K562 (cell line): ENCODE measurements at regions not wholly inside any gene's neighbourhood (a gene's known extent, or its start where the extent isn't known, plus 50 kb on each side); places are given as distances from the start of the nearest gene placed in this dataset.

ENCODE experiments used
- ATF1 ChIP-seq, 2 experiments: fragments of 450-650 bp in 1 of 2; IDR thresholded peaks; 2 replicates each; pipeline ENCODE4 v1.6.1; 2016; ENCODE audit warnings: missing compliant biosample characterization in 1 of 2, missing genetic modification characterization in 1 of 2
- BHLHE40 ChIP-seq: IDR thresholded peaks from 2 replicates; pipeline ENCODE4 v1.6.1; 2011; ENCODE audit warnings: low read length, improper control_type of control experiment
- CBX5 ChIP-seq: IDR thresholded peaks from 2 replicates; pipeline ENCODE4 v1.6.1; 2014; ENCODE audit warnings: low read depth, borderline replicate concordance
- CTBP1 ChIP-seq: fragments of 450-650 bp; IDR thresholded peaks from 2 replicates; pipeline ENCODE4 v1.6.1; 2016; ENCODE audit warnings: borderline replicate concordance
- ERF ChIP-seq: fragments of 450-650 bp; formaldehyde crosslinking; IDR thresholded peaks from 2 replicates; pipeline ENCODE4 v1.4.0; 2020; ENCODE audit warnings: mild to moderate bottlenecking, mixed read lengths
- EZH2 ChIP-seq: IDR thresholded peaks from 2 replicates; pipeline ENCODE4 v1.6.1; 2012; ENCODE audit warnings: low read depth, mild to moderate bottlenecking, inconsistent platforms, low read length, borderline replicate concordance
- POLR2AphosphoS5 ChIP-seq: IDR thresholded peaks from 2 replicates; pipeline ENCODE4 v1.6.1; 2011; ENCODE audit warnings: mild to moderate bottlenecking, low read depth, low read length, moderate library complexity; ENCODE audit not compliant: control insufficient read depth, insufficient read depth
- RCOR1 ChIP-seq, 2 experiments: IDR thresholded peaks; 2 replicates each; pipeline ENCODE4 v1.6.1; 2012; ENCODE audit warnings: low read depth in 2 of 2, low read length in 2 of 2, borderline replicate concordance in 1 of 2, improper control_type of control experiment in 1 of 2
- SOX6 ChIP-seq: fragments of 450-650 bp; IDR thresholded peaks from 2 replicates; pipeline ENCODE4 v1.6.1; 2014; ENCODE audit warnings: mild to moderate bottlenecking
- ZC3H11A ChIP-seq: IDR thresholded peaks from 2 replicates; pipeline ENCODE4 v1.6.1; 2012; ENCODE audit warnings: low read depth, low read length, improper control_type of control experiment
- ZNF347 ChIP-seq: fragments of 450-650 bp; formaldehyde crosslinking; IDR thresholded peaks from 2 replicates; pipeline ENCODE4 v1.4.0; 2020; ENCODE audit warnings: low read depth, mild to moderate bottlenecking, moderate library complexity
- TF ChIP-seq, protein P1 (sequence below), 2 experiments: fragments of 450-650 bp in 1 of 2; sonication (generic) in 1 of 2; formaldehyde crosslinking in 1 of 2; IDR thresholded peaks in 1 of 2; conservative IDR thresholded peaks in 1 of 2; 2 replicates each; pipeline versions ENCODE4 v1.6.1 to v1.8.1; 2016 to 2023; ENCODE audit warnings: mild to moderate bottlenecking in 2 of 2, moderate library complexity in 2 of 2, inconsistent platforms in 1 of 2, missing genetic modification reagents in 1 of 2
- TF ChIP-seq, protein P2 (sequence below), 2 experiments: fragments of 450-650 bp in 1 of 2; IDR thresholded peaks; 2 replicates each; pipeline ENCODE4 v1.6.1; 2011 to 2017; ENCODE audit warnings: low read depth in 2 of 2, antibody characterized with exemption in 1 of 2, borderline replicate concordance in 1 of 2, low read length in 1 of 2, mild to moderate bottlenecking in 1 of 2, mixed read lengths in 1 of 2; ENCODE audit not compliant: control insufficient read depth in 1 of 2
- TF ChIP-seq, protein P3 (sequence below): fragments of 450-650 bp; formaldehyde crosslinking; IDR thresholded peaks from 2 replicates; pipeline ENCODE4 v1.4.0; 2020; ENCODE audit warnings: mild to moderate bottlenecking, moderate library complexity
- TF ChIP-seq, protein P4 (sequence below): fragments of 450-650 bp; formaldehyde crosslinking; IDR thresholded peaks from 2 replicates; pipeline ENCODE4 v1.4.0; 2022; ENCODE audit warnings: mild to moderate bottlenecking, moderate library complexity
- TF ChIP-seq, protein P5 (sequence below): fragments of 250-450 bp; sonication (Bioruptor Pico); IDR thresholded peaks from 2 replicates; pipeline ENCODE4 v1.4.0; 2020; ENCODE audit warnings: mild to moderate bottlenecking, moderate library complexity
- TF ChIP-seq, protein P6 (sequence below): sonication (generic); formaldehyde crosslinking; IDR thresholded peaks from 2 replicates; pipeline ENCODE4 v1.8.1; 2022; ENCODE audit warnings: missing genetic modification reagents

DNA sequence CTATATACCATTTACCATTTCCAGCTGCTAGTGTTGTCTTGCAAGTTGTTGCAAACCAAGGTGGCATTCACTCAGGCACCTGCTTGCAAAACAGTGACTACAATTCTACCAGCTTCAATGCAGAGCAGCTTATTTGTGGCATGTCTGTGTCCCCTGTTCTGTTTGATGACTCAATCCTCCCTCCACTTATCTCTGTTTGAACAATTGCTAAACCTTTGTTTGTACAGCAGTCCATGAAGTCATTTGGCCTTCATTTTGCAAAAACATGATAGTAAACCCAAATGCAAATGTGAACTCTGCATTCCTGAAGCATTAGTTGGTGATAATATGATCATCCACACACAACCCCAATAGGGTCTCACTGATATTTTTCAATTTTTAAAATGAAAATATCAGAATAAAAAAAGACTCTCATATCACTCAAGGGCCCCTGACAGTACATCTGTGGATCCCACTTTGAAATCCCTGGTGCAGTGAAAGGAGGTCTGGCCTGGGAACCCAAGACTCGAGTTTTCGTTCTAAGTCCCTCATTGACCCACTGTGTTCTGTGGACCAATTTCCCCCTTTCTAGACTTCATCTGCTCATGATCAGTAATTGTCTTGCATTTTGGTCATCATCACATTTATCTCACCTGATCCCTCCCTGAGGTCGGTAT lies 425.4 kb downstream of the RPS24 start (continued):
- TF ChIP-seq, protein P1, sequence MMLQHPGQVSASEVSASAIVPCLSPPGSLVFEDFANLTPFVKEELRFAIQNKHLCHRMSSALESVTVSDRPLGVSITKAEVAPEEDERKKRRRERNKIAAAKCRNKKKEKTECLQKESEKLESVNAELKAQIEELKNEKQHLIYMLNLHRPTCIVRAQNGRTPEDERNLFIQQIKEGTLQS (IDR thresholded peaks at IDR 0.05): peak; percentile 98
- TF ChIP-seq, protein P1 (CRISPR knock-in tag; conservative IDR thresholded peaks at IDR 0.05): peak; percentile 92
- TF ChIP-seq, protein P2, sequence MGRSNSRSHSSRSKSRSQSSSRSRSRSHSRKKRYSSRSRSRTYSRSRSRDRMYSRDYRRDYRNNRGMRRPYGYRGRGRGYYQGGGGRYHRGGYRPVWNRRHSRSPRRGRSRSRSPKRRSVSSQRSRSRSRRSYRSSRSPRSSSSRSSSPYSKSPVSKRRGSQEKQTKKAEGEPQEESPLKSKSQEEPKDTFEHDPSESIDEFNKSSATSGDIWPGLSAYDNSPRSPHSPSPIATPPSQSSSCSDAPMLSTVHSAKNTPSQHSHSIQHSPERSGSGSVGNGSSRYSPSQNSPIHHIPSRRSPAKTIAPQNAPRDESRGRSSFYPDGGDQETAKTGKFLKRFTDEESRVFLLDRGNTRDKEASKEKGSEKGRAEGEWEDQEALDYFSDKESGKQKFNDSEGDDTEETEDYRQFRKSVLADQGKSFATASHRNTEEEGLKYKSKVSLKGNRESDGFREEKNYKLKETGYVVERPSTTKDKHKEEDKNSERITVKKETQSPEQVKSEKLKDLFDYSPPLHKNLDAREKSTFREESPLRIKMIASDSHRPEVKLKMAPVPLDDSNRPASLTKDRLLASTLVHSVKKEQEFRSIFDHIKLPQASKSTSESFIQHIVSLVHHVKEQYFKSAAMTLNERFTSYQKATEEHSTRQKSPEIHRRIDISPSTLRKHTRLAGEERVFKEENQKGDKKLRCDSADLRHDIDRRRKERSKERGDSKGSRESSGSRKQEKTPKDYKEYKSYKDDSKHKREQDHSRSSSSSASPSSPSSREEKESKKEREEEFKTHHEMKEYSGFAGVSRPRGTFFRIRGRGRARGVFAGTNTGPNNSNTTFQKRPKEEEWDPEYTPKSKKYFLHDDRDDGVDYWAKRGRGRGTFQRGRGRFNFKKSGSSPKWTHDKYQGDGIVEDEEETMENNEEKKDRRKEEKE (IDR thresholded peaks at IDR 0.05; ENCODE audit: borderline replicate concordance in 1 of 2, control insufficient read depth in 1 of 2, low read depth in 2 of 2, low read length in 1 of 2): no peak
- TF ChIP-seq CBX5 (no peak), ZNF347 (CRISPR knock-in tag) (no peak), BHLHE40 (0 out of 2 replicates have a peak, but pooled peaks have one; percentile 32), ERF (no peak), ATF1 (CRISPR knock-in tag; IDR thresholded peaks at IDR 0.05) (no peak), ATF1 (tag; IDR thresholded peaks at IDR 0.05) (0 out of 2 replicates have a peak, but pooled peaks have one; percentile 39), SOX6 (peak; percentile 99), EZH2 (no peak), CTBP1 (peak; percentile 76), POLR2AphosphoS5 (peak; percentile 28; the same call in 1 of the 2 replicates), ZC3H11A (no peak), RCOR1 (IDR thresholded peaks at IDR 0.05; ENCODE audit: borderline replicate concordance in 1 of 2, low read depth in 2 of 2, low read length in 2 of 2) (peak; percentile 41 to 86; a peak in 2 of 4 replicates)
- TF ChIP-seq, protein P3, sequence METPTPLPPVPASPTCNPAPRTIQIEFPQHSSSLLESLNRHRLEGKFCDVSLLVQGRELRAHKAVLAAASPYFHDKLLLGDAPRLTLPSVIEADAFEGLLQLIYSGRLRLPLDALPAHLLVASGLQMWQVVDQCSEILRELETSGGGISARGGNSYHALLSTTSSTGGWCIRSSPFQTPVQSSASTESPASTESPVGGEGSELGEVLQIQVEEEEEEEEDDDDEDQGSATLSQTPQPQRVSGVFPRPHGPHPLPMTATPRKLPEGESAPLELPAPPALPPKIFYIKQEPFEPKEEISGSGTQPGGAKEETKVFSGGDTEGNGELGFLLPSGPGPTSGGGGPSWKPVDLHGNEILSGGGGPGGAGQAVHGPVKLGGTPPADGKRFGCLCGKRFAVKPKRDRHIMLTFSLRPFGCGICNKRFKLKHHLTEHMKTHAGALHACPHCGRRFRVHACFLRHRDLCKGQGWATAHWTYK (CRISPR knock-in tag): 0 out of 2 replicates have a peak, but pooled peaks have one; percentile 62
- TF ChIP-seq, protein P4, sequence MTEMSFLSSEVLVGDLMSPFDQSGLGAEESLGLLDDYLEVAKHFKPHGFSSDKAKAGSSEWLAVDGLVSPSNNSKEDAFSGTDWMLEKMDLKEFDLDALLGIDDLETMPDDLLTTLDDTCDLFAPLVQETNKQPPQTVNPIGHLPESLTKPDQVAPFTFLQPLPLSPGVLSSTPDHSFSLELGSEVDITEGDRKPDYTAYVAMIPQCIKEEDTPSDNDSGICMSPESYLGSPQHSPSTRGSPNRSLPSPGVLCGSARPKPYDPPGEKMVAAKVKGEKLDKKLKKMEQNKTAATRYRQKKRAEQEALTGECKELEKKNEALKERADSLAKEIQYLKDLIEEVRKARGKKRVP (CRISPR knock-in tag): peak; percentile 51; the same call in 1 of the 2 replicates
- TF ChIP-seq, protein P5, sequence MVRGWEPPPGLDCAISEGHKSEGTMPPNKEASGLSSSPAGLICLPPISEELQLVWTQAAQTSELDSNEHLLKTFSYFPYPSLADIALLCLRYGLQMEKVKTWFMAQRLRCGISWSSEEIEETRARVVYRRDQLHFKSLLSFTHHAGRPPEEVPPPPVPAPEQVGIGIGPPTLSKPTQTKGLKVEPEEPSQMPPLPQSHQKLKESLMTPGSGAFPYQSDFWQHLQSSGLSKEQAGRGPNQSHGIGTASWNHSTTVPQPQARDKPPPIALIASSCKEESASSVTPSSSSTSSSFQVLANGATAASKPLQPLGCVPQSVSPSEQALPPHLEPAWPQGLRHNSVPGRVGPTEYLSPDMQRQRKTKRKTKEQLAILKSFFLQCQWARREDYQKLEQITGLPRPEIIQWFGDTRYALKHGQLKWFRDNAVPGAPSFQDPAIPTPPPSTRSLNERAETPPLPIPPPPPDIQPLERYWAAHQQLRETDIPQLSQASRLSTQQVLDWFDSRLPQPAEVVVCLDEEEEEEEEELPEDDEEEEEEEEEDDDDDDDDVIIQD: no peak
- TF ChIP-seq, protein P6, sequence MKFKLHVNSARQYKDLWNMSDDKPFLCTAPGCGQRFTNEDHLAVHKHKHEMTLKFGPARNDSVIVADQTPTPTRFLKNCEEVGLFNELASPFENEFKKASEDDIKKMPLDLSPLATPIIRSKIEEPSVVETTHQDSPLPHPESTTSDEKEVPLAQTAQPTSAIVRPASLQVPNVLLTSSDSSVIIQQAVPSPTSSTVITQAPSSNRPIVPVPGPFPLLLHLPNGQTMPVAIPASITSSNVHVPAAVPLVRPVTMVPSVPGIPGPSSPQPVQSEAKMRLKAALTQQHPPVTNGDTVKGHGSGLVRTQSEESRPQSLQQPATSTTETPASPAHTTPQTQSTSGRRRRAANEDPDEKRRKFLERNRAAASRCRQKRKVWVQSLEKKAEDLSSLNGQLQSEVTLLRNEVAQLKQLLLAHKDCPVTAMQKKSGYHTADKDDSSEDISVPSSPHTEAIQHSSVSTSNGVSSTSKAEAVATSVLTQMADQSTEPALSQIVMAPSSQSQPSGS (CRISPR knock-in tag): 0 out of 2 replicates have a peak, but pooled peaks have one; percentile 54
